Medulla oblongata (tissue), 1 donor: ENCODE measurements at regions not wholly inside any gene's neighbourhood (a gene's known extent, or its start where the extent isn't known, plus 50 kb on each side); places are given as distances from the start of the nearest gene placed in this dataset.
A peak's percentile ranks its signal among the peaks of the same experiment; 100 is the strongest.
"Not testable (repeated sequence)": the region's sequence is repeated elsewhere in the genome, so short reads cannot be mapped to it uniquely, and the experiment has no call there.

Experiments
- DNase-seq: peaks from one replicate; pipeline ENCODE4 v3.0.0-alpha.2; 2015; ENCODE audit errors: extremely low spot score

- DNase-seq = no peak
These were observed 220.2 kb upstream of the MYO3A start for GRCh38 chr10:25713894-25714240.

GRCh38 chr10:25724241-25724640 lies 209.8 kb upstream of the MYO3A start:
- no peak for DNase-seq

GRCh38 chr10:25725917-25726716 lies 207.9 kb upstream of the MYO3A start:
- peak; percentile 76 for DNase-seq

GRCh38 chr10:25738776-25739175 lies 195.3 kb upstream of the MYO3A start:
- no peak for DNase-seq

GRCh38 chr10:25743832-25744231 lies 190.2 kb upstream of the MYO3A start:
- no peak for DNase-seq

GRCh38 chr10:25744574-25744973 lies 189.5 kb upstream of the MYO3A start:
- no peak for DNase-seq

- no peak for DNase-seq
These were observed 188.1 kb upstream of the MYO3A start for GRCh38 chr10:25745976-25746375.

- DNase-seq = no peak
These were observed 186.9 kb upstream of the MYO3A start for GRCh38 chr10:25747084-25747483.

- DNase-seq = no peak
These were observed 185.5 kb upstream of the MYO3A start for GRCh38 chr10:25748509-25748908.

- DNase-seq = no peak
These were observed 180.3 kb upstream of the MYO3A start for GRCh38 chr10:25753776-25754175.

- DNase-seq = not testable (repeated sequence)
These were observed 178.2 kb upstream of the MYO3A start for GRCh38 chr10:25755874-25756273.

GRCh38 chr10:25756784-25757183 lies 177.2 kb upstream of the MYO3A start:
- no peak for DNase-seq

- peak; percentile 58 for DNase-seq
These were observed 176.0 kb upstream of the MYO3A start for GRCh38 chr10:25758041-25758457.

GRCh38 chr10:25758511-25758910 lies 175.5 kb upstream of the MYO3A start:
- DNase-seq = no peak

- no peak for DNase-seq
These were observed 172.1 kb upstream of the MYO3A start for GRCh38 chr10:25761937-25762336.

GRCh38 chr10:25766213-25766612 lies 167.8 kb upstream of the MYO3A start:
- no peak for DNase-seq

GRCh38 chr10:25766687-25767221 lies 167.3 kb upstream of the MYO3A start:
- no peak for DNase-seq

- no peak for DNase-seq
These were observed 165.9 kb upstream of the MYO3A start for GRCh38 chr10:25768167-25768566.

GRCh38 chr10:25778646-25779045 lies 155.4 kb upstream of the MYO3A start:
- DNase-seq = no peak

- no peak for DNase-seq
These were observed 147.9 kb upstream of the MYO3A start for GRCh38 chr10:25786161-25786560.

- no peak for DNase-seq
These were observed 147.1 kb upstream of the MYO3A start for GRCh38 chr10:25786899-25787298.

GRCh38 chr10:25797888-25798429 lies 136.1 kb upstream of the MYO3A start:
- DNase-seq = no peak

- no peak for DNase-seq
These were observed 129.5 kb upstream of the MYO3A start for GRCh38 chr10:25804505-25804904.
